ENCODE measurements at regions not wholly inside any gene's neighbourhood (a gene's known extent, or its start where the extent isn't known, plus 50 kb on each side); places are given as distances from the start of the nearest gene placed in this dataset.
"Not testable (repeated sequence)": the region's sequence is repeated elsewhere in the genome, so short reads cannot be mapped to it uniquely, and the experiment has no call there.

- TF ChIP-seq POLR2A (IDR thresholded peaks at IDR 0.05) = no peak
- TF ChIP-seq, protein P1, sequence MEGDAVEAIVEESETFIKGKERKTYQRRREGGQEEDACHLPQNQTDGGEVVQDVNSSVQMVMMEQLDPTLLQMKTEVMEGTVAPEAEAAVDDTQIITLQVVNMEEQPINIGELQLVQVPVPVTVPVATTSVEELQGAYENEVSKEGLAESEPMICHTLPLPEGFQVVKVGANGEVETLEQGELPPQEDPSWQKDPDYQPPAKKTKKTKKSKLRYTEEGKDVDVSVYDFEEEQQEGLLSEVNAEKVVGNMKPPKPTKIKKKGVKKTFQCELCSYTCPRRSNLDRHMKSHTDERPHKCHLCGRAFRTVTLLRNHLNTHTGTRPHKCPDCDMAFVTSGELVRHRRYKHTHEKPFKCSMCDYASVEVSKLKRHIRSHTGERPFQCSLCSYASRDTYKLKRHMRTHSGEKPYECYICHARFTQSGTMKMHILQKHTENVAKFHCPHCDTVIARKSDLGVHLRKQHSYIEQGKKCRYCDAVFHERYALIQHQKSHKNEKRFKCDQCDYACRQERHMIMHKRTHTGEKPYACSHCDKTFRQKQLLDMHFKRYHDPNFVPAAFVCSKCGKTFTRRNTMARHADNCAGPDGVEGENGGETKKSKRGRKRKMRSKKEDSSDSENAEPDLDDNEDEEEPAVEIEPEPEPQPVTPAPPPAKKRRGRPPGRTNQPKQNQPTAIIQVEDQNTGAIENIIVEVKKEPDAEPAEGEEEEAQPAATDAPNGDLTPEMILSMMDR (IDR thresholded peaks at IDR 0.05) = no peak
- WGBS, 2 donors = 74 to 83% methylated on average over 2 of the region's 2 CpGs
These were observed 731.2 kb downstream of the USP25 start for GRCh38 chr21:16460936-16461335.

GRCh38 chr21:16464211-16464889 is 734.6 kb downstream of the USP25 start:
- H3K9me3 ChIP-seq; intact Hi-C loops (cut with DNase I); H3K36me3 ChIP-seq; H3K27ac ChIP-seq; H3K4me1 ChIP-seq; DNase-seq; H3K27me3 ChIP-seq; H3K4me3 ChIP-seq (replicated peaks in 1 of 3): not testable (repeated sequence)
- WGBS, 2 donors = 97 to 98% methylated on average over 2 of the region's 3 CpGs

More at GRCh38 chr21:16460936-16461335, 731.2 kb downstream of the USP25 start:
- Histone ChIP-seq H3K36me3 (no peaks in the 10 kb centered on the region), H3K4me3 (replicated peaks in 1 of 3) (no peak overlapping the region), H3K9me3 (no peaks in the 10 kb centered on the region), H3K27ac (no peak overlapping the region), H3K27me3 (no peaks in the 10 kb centered on the region), H3K4me1 (no peaks in the 10 kb centered on the region)
- DNase-seq = no peak
- intact Hi-C loops (cut with DNase I) = no loop called here

DNA sequence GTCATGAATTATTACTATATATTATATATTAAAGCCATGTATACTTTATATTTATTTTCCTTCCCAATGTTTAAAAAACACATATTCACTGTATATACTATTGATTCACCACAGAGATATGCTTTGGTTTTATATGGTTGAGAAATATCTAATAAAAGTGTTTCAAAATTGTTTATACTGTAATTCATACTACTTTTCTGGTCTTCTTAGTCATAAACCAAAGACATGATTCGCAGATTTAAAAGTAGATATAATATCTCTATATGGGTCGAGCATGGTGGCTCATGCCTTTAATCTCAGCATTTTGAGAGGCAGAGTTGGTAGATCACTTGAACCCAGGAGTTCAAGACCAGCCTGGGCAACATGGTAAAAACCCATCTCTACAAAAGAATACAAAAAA is 738.4 kb downstream of the USP25 start:
- H3K27me3 ChIP-seq = no peaks in the 10 kb centered on the region
- intact Hi-C loops (cut with DNase I) = no loop called here
- TF ChIP-seq POLR2A (IDR thresholded peaks at IDR 0.05) = no peak
- TF ChIP-seq, protein P1 (IDR thresholded peaks at IDR 0.05) = no peak

GRCh38 chr21:16473988-16474387 is 744.2 kb downstream of the USP25 start:
- peak in 1 of 2 donors; percentile 12 for DNase-seq
- H3K27ac ChIP-seq = peak overlapping the region; percentile 4 to 47 (median 5)

More for the DNA sequence above, 738.4 kb downstream of the USP25 start:
- H3K9me3 ChIP-seq = no peaks in the 10 kb centered on the region
- peaks cover 5% of the 10 kb centered on the region in 2 donors for H3K4me1 ChIP-seq
- WGBS, 2 donors = 94 to 96% methylated on average over 2 of the region's 2 CpGs
- no peak overlapping the region for H3K4me3 ChIP-seq (replicated peaks in 1 of 3)
- no peak for DNase-seq
- no peaks in the 10 kb centered on the region for H3K36me3 ChIP-seq
- no peak overlapping the region for H3K27ac ChIP-seq

DNA sequence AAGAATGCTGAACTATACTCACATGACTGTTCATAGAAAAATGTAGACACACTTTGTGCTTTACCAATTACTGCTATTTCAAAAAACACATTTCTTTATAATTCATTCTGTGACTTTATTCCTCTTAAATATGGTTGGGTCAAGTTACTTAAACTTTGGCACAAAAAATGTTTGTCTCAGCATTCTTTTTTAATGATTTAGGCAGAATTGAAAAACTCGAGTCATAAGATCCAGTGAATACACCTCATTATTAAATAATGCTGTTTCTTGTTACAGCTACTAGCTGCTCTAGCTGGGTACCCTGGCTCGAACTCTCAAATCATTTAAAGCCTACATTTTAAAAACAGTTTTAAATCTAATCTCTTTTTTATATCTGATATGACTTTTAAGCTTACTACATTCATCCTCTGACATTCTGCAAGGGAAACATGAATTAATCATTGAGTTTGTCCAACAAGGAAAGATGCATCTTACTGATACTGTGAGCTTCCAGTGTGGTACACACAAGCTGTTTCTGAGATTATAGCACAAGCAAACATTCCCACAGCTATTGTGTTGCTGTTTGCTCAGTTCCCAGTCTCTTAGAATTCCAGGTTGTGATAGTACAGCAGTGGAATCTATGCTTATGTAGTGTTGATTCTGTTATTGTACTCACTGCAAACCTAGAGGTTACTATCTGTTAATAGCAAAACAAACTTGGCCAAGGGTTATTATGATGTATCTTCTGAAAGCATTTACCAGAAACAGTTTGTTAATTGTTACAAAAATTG is 746.5 kb downstream of the USP25 start:
- no peak overlapping the region for H3K4me3 ChIP-seq (replicated peaks in 1 of 3)
- peak overlapping the region in 1 of 3 donors; percentile 13 for H3K27ac ChIP-seq
- intact Hi-C loops (cut with DNase I) = no loop called here
- peaks cover 9 to 12% of the 10 kb centered on the region in 2 donors for H3K4me1 ChIP-seq
- DNase-seq = no peak
- 67 to 75% methylated on average over 2 of the region's 2 CpGs for WGBS, 2 donors
- H3K9me3 ChIP-seq = no peaks in the 10 kb centered on the region
- H3K27me3 ChIP-seq = no peaks in the 10 kb centered on the region
- no peaks in the 10 kb centered on the region for H3K36me3 ChIP-seq
- TF ChIP-seq, protein P1 (IDR thresholded peaks at IDR 0.05) = no peak
- no peak for TF ChIP-seq POLR2A (IDR thresholded peaks at IDR 0.05)

More at GRCh38 chr21:16473988-16474387, 744.2 kb downstream of the USP25 start:
- 41 to 48% methylated on average over 2 of the region's 2 CpGs for WGBS, 2 donors
- intact Hi-C loops (cut with DNase I) = no loop called here
- peaks cover 14 to 17% of the 10 kb centered on the region in 2 donors for H3K4me1 ChIP-seq
- TF ChIP-seq, protein P1 (IDR thresholded peaks at IDR 0.05) = no peak
- no peak for TF ChIP-seq POLR2A (IDR thresholded peaks at IDR 0.05)
- no peak overlapping the region for H3K4me3 ChIP-seq (replicated peaks in 1 of 3)
- no peaks in the 10 kb centered on the region for H3K9me3 ChIP-seq
- H3K36me3 ChIP-seq = no peaks in the 10 kb centered on the region
- no peaks in the 10 kb centered on the region for H3K27me3 ChIP-seq
